ENCODE measurements at regions not wholly inside any gene's neighbourhood (a gene's known extent, or its start where the extent isn't known, plus 50 kb on each side); places are given as distances from the start of the nearest gene placed in this dataset.
"Not testable (repeated sequence)": the region's sequence is repeated elsewhere in the genome, so short reads cannot be mapped to it uniquely, and the experiment has no call there.

DNA sequence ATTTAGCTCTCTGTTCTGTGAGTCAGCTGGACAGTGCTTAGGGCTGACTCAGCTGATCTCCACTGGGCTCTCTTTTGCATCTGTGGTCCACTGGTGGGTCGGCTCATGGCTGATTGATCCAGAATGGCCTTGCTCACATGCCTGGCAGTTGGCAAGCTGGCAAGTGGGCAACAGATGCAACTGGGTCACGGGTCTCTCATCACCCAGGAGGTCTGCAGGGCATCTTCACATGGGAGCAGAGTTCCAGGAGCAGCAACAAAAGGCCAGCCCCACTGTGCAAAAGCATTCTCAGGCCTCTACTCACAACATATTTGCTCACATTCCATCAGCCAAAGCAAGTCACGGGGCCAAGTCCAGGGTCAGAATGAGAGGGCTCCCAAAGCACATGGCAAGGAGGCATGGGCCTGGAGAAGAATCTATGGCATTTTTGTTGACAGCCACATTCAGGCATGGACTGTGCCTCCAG lies 98.8 kb downstream of the OAT start:
- Histone ChIP-seq H3K79me2 (ENCODE audit: control insufficient read depth, low read length) (no peaks in the 10 kb centered on the region), H3K9me3 (ENCODE audit: control insufficient read depth, insufficient read depth, low read length) (no peaks in the 10 kb centered on the region), H3K4me3 (ENCODE audit: low read length) (no peak overlapping the region), H3K27me3 (ENCODE audit: control insufficient read depth, low read length) (no peaks in the 10 kb centered on the region; the same call in 1 of the 2 replicates), H3K4me2 (ENCODE audit: low read length) (no peak overlapping the region), H3K27ac (ENCODE audit: low read depth, low read length) (no peak overlapping the region), H3F3A (ENCODE audit: control insufficient read depth, insufficient read depth) (no peaks in the 10 kb centered on the region), H3K4me1 (ENCODE audit: control insufficient read depth, low read length) (no peaks in the 10 kb centered on the region), H3K9me2 (replicated peaks; ENCODE audit: control insufficient read depth, low read length) (no peaks in the 10 kb centered on the region), H3K36me3 (ENCODE audit: control insufficient read depth, low read length) (no peaks in the 10 kb centered on the region), H4K20me1 (ENCODE audit: control insufficient read depth, insufficient read depth, low read depth, low read length) (no peaks in the 10 kb centered on the region)
- TF ChIP-seq EZH2phosphoT487 (IDR thresholded peaks at IDR 0.05; ENCODE audit: borderline replicate concordance, low read length), result no peak
- TF ChIP-seq, protein P1, sequence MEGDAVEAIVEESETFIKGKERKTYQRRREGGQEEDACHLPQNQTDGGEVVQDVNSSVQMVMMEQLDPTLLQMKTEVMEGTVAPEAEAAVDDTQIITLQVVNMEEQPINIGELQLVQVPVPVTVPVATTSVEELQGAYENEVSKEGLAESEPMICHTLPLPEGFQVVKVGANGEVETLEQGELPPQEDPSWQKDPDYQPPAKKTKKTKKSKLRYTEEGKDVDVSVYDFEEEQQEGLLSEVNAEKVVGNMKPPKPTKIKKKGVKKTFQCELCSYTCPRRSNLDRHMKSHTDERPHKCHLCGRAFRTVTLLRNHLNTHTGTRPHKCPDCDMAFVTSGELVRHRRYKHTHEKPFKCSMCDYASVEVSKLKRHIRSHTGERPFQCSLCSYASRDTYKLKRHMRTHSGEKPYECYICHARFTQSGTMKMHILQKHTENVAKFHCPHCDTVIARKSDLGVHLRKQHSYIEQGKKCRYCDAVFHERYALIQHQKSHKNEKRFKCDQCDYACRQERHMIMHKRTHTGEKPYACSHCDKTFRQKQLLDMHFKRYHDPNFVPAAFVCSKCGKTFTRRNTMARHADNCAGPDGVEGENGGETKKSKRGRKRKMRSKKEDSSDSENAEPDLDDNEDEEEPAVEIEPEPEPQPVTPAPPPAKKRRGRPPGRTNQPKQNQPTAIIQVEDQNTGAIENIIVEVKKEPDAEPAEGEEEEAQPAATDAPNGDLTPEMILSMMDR (IDR thresholded peaks at IDR 0.05; ENCODE audit: low read depth, low read length, poor library complexity, severe bottlenecking), result no peak

DNA sequence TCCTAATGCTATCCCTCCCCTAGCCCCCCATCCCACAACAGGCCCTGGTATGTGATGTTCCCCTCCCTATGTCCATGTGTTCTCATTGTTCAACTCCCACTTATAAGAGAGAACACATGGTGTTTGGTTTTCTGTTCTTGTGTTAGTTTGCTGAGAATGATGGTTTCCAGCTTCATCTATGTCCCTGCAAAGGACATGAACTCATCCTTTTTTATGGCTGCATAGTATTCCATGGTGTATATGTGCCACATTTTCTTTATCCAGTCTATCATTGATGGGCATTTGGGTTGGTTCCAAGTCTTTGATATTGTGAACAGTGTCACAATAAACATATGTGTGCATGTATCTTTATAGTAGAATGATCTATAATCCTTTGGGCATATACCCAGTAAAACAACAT lies 99.2 kb downstream of the OAT start:
- not testable (repeated sequence) for H3K36me3 ChIP-seq (ENCODE audit: control insufficient read depth, low read length); H3K4me1 ChIP-seq (ENCODE audit: control insufficient read depth, low read length); H3F3A ChIP-seq (ENCODE audit: control insufficient read depth, insufficient read depth); H3K9me2 ChIP-seq (replicated peaks; ENCODE audit: control insufficient read depth, low read length); H3K9me3 ChIP-seq (ENCODE audit: control insufficient read depth, insufficient read depth, low read length); H4K20me1 ChIP-seq (ENCODE audit: control insufficient read depth, insufficient read depth, low read depth, low read length); H3K27me3 ChIP-seq (ENCODE audit: control insufficient read depth, low read length); H3K4me3 ChIP-seq (ENCODE audit: low read length); H3K27ac ChIP-seq (ENCODE audit: low read depth, low read length); H3K4me2 ChIP-seq (ENCODE audit: low read length); H3K79me2 ChIP-seq (ENCODE audit: control insufficient read depth, low read length)

DNA sequence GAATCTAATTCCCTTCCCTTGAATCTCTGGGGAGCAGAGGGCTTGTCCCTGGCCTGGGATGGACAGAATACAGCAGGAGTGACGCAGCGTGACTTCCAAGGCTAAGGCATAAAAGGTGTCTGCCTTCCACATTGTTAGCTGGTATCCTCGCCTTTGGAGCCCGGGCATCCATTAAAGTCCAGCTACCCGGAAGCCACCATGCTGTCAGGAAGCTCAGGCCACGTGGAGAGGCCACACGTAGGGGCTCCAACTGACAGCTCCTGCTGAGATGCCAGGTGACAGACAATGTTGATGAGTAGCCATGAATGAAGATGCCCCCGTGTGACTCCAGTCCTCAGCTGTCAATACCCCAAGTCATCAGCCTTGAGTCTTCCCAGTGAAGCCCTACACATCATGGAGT lies 99.9 kb downstream of the OAT start:
- H3K9me3 ChIP-seq (ENCODE audit: control insufficient read depth, insufficient read depth, low read length), result no peaks in the 10 kb centered on the region
- no peak overlapping the region for H3K4me2 ChIP-seq (ENCODE audit: low read length)
- H3K27me3 ChIP-seq (ENCODE audit: control insufficient read depth, low read length), result no peaks in the 10 kb centered on the region; the same call in 1 of the 2 replicates
- H3K9me2 ChIP-seq (replicated peaks; ENCODE audit: control insufficient read depth, low read length), result no peaks in the 10 kb centered on the region
- no peak overlapping the region for H3K27ac ChIP-seq (ENCODE audit: low read depth, low read length)
- no peaks in the 10 kb centered on the region for H3K79me2 ChIP-seq (ENCODE audit: control insufficient read depth, low read length)
- H3K4me3 ChIP-seq (ENCODE audit: low read length), result no peak overlapping the region
- H3F3A ChIP-seq (ENCODE audit: control insufficient read depth, insufficient read depth), result no peaks in the 10 kb centered on the region
- H3K4me1 ChIP-seq (ENCODE audit: control insufficient read depth, low read length), result no peaks in the 10 kb centered on the region
- no peaks in the 10 kb centered on the region for H4K20me1 ChIP-seq (ENCODE audit: control insufficient read depth, insufficient read depth, low read depth, low read length)
- no peaks in the 10 kb centered on the region for H3K36me3 ChIP-seq (ENCODE audit: control insufficient read depth, low read length)
- TF ChIP-seq, protein P1 (IDR thresholded peaks at IDR 0.05; ENCODE audit: low read depth, low read length, poor library complexity, severe bottlenecking), result no peak
- no peak for TF ChIP-seq EZH2phosphoT487 (IDR thresholded peaks at IDR 0.05; ENCODE audit: borderline replicate concordance, low read length)

DNA sequence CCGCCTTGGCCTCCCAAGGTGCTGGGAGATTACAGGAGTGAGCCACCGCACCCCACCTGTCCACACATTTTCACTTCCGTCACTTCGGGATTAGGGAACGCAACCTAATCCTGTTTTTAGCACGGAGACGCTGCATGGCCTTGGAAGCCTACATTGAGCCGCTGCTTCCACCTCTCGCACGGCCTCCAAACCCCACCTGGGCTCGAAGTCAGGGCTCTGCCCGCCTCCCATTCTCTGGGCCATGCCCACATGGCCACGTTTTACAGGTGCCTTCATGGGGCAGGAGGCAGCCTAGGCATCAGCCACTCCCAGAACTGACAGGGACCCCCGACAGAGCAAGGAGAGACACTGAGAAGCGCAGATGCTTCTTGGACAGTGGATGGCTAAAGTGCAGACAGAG lies 100.6 kb downstream of the OAT start:
- H3K79me2 ChIP-seq (ENCODE audit: control insufficient read depth, low read length), result no peaks in the 10 kb centered on the region
- no peaks in the 10 kb centered on the region for H3K36me3 ChIP-seq (ENCODE audit: control insufficient read depth, low read length)
- no peak overlapping the region for H3K4me3 ChIP-seq (ENCODE audit: low read length)
- H3F3A ChIP-seq (ENCODE audit: control insufficient read depth, insufficient read depth), result no peaks in the 10 kb centered on the region
- H3K27me3 ChIP-seq (ENCODE audit: control insufficient read depth, low read length), result no peaks in the 10 kb centered on the region; the same call in 1 of the 2 replicates
- H3K4me1 ChIP-seq (ENCODE audit: control insufficient read depth, low read length), result no peaks in the 10 kb centered on the region
- TF ChIP-seq, protein P1 (IDR thresholded peaks at IDR 0.05; ENCODE audit: low read depth, low read length, poor library complexity, severe bottlenecking), result no peak
- no peak for TF ChIP-seq EZH2phosphoT487 (IDR thresholded peaks at IDR 0.05; ENCODE audit: borderline replicate concordance, low read length)
- no peak overlapping the region for H3K27ac ChIP-seq (ENCODE audit: low read depth, low read length)
- no peak overlapping the region for H3K4me2 ChIP-seq (ENCODE audit: low read length)
- H4K20me1 ChIP-seq (ENCODE audit: control insufficient read depth, insufficient read depth, low read depth, low read length), result no peaks in the 10 kb centered on the region
- no peaks in the 10 kb centered on the region for H3K9me3 ChIP-seq (ENCODE audit: control insufficient read depth, insufficient read depth, low read length)
- no peaks in the 10 kb centered on the region for H3K9me2 ChIP-seq (replicated peaks; ENCODE audit: control insufficient read depth, low read length)
